GM13977 (cell line): ENCODE measurements at regions not wholly inside any gene's neighbourhood (a gene's known extent, or its start where the extent isn't known, plus 50 kb on each side); places are given as distances from the start of the nearest gene placed in this dataset.

ENCODE experiments used
- DNase-seq: peaks from one replicate; pipeline ENCODE4 v3.0.0; 2012; ENCODE audit warnings: low spot score
- CTCF ChIP-seq: IDR thresholded peaks from 2 replicates; pipeline ENCODE4 v1.5.1; 2012; ENCODE audit warnings: mild to moderate bottlenecking, control low read depth; ENCODE audit not compliant: insufficient read depth; ENCODE audit errors: extremely low read depth, missing control alignments
- in situ Hi-C: fragments of 300-500 bp; cut with MboI; formaldehyde crosslinking; loops from one replicate; pipeline ENCODE4 v1.12.0; 2022; ENCODE audit warnings: low sequenced_read_pairs, low pct_unique_long_range_greater_than_20kb, mixed read lengths, inconsistent platforms; ENCODE audit not compliant: unreplicated experiment

- in situ Hi-C loops = no loop called here
- no peak for TF ChIP-seq CTCF
- DNase-seq = no peak
Observed at GRCh38 chr2:236724200-236724599, 154.6 kb downstream of the ACKR3 start.

- in situ Hi-C loops = no loop called here
- TF ChIP-seq CTCF = no peak
- no peak for DNase-seq
Observed at GRCh38 chr2:236726701-236727450, 157.3 kb downstream of the ACKR3 start.

DNA sequence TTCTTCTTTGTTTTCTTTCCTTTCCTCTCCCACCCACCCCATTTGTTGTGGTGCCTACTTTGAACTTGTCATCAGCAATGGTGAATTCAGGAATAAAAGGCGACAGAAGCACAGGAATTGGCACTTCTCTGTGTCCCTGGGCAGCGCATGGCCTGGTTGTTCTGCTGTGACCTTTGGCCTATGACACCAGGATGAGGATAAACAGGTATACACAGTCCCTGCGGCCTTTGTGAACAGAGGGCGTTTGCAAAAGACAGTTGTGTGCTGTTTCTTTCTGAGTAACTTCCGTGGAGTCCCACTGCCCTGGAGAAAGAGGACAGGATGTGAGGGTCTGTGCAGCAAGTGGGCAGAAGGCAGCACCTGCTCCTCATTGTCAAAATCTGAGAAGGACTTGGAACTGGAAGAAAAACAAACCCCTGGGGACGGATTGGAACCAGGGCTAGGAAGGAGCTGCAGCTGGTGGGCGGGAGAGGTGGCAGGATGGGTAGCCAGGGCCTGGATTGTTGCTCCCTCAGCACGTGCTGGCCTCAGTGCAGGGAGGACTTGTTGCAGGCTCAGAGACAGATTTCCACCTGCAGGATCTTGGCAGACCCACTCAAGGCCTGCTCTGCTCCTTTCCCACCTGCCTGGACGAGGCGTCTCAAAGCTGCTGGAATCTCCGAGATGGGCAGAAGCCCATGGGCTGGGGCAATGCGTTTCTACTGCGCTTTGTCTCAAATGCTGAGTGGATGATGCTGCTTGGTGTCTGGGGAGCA is 159.5 kb downstream of the ACKR3 start:
- DNase-seq = no peak
- in situ Hi-C loops = no loop called here

GRCh38 chr2:236730393-236730792 is 160.8 kb downstream of the ACKR3 start:
- no peak for TF ChIP-seq CTCF
- in situ Hi-C loops = no loop called here
- no peak for DNase-seq

More for the DNA sequence above, 159.5 kb downstream of the ACKR3 start:
- no peak for TF ChIP-seq CTCF

DNA sequence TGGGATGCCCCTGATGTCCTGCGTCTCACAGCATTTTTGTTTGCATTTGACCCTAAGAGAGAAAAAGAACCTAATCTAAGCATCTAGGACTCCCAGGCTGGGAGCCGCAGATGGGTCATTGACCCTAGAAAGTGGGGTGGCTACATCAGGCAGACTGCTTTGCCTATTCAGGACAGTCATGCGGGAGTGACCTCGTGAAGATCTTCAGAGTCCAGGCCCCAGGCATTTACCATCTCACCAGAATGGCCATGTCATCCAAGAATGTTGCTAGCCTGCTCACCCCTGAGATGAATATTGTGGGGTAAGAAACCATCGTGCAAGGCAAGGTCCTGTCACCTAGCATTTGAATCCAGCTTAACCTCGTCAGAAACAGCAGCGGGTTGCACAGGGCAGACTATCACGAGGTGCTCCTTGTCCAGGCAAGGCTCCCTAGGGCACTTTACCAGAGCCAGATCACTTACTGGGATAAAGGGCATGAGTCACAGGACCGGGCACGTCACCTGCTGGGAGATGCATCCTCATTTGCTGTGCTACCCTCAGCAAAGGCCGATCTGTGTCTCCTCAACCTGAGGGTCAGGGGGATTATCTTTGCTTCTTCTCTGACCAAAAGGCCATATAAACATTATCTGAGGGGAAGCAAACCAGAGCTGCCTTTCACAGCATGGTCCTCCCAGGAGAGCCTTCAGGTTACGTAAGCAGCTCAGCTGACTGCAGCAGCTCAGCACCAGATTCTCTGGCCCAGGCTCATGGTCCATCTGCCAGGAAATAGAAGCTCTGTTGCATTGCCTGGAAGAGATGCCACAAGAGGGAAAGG is 162.3 kb downstream of the ACKR3 start:
- DNase-seq = no peak
- TF ChIP-seq CTCF = no peak
- in situ Hi-C loops = no loop called here

GRCh38 chr2:236733156-236733555 is 163.5 kb downstream of the ACKR3 start:
- TF ChIP-seq CTCF = no peak
- DNase-seq = no peak
- in situ Hi-C loops = no loop called here
